Gastrocnemius medialis (tissue), 4 donors: ENCODE measurements at regions not wholly inside any gene's neighbourhood (a gene's known extent, or its start where the extent isn't known, plus 50 kb on each side); places are given as distances from the start of the nearest gene placed in this dataset.

ENCODE experiments used
- CTCF ChIP-seq, 5 experiments: fragments of 450-650 bp in 3 of 5; fragments of 200-600 bp in 2 of 5; sonication (generic) in 2 of 5; IDR thresholded peaks in 4 of 5; conservative IDR thresholded peaks in 1 of 5; 1 replicate in 4 of 5; 2 replicates in 1 of 5; pipeline ENCODE4 v1.5.1; 2016 to 2019; ENCODE audit warnings: antibody characterized with exemption in 5 of 5, mild to moderate bottlenecking in 3 of 5, moderate library complexity in 3 of 5
- POLR2A ChIP-seq, 2 donors: fragments of 450-650 bp; IDR thresholded peaks; one replicate each; pipeline ENCODE4 v1.6.1; 2017; ENCODE audit warnings: antibody characterized with exemption in 2 of 2, mild to moderate bottlenecking in 2 of 2, moderate library complexity in 2 of 2

- TF ChIP-seq CTCF (IDR thresholded peaks at IDR 0.05 in 4 of 5, conservative IDR thresholded peaks at IDR 0.05 in 1 of 5) (no peak), POLR2A (IDR thresholded peaks at IDR 0.05) (no peak)
Measured at GRCh38 chr12:113740699-113741098, 225.4 kb downstream of the RBM19 start.
